AG09309 (cell line): ENCODE measurements at regions not wholly inside any gene's neighbourhood (a gene's known extent, or its start where the extent isn't known, plus 50 kb on each side); places are given as distances from the start of the nearest gene placed in this dataset.

Source experiments
- DNase-seq: peaks from one replicate; pipeline ENCODE4 v3.0.0-alpha.2; 2010; ENCODE audit warnings: low read depth
- H3K4me3 ChIP-seq: 2 replicates; pipeline ENCODE4 v1.5.1; 2011; ENCODE audit warnings: mild to moderate bottlenecking, low read depth, low read length, moderate library complexity; ENCODE audit not compliant: control insufficient read depth
- CTCF ChIP-seq: IDR thresholded peaks from 2 replicates; pipeline ENCODE4 v1.5.1; 2011; ENCODE audit warnings: mild to moderate bottlenecking, low read depth, low read length, inconsistent platforms; ENCODE audit not compliant: insufficient read depth, control insufficient read depth; ENCODE audit errors: missing control alignments

- no peak overlapping the region for H3K4me3 ChIP-seq
- TF ChIP-seq CTCF: no peak
- DNase-seq: no peak
These were observed 1634.3 kb downstream of the MAT2B start for GRCh38 chr5:165139721-165140120.

GRCh38 chr5:165143741-165144140 is 1638.3 kb downstream of the MAT2B start:
- no peak overlapping the region for H3K4me3 ChIP-seq
- DNase-seq: no peak
- TF ChIP-seq CTCF: no peak

GRCh38 chr5:165149431-165149830 is 1644.0 kb downstream of the MAT2B start:
- H3K4me3 ChIP-seq: no peak overlapping the region
- TF ChIP-seq CTCF: no peak
- no peak for DNase-seq

GRCh38 chr5:165152058-165152457 is 1646.6 kb downstream of the MAT2B start:
- TF ChIP-seq CTCF: no peak
- DNase-seq: no peak
- no peak overlapping the region for H3K4me3 ChIP-seq

- no peak for TF ChIP-seq CTCF
- DNase-seq: no peak
- no peak overlapping the region for H3K4me3 ChIP-seq
These were observed 1651.8 kb downstream of the MAT2B start for GRCh38 chr5:165157219-165157618.

- DNase-seq: no peak
- no peak overlapping the region for H3K4me3 ChIP-seq
- no peak for TF ChIP-seq CTCF
These were observed 1655.8 kb downstream of the MAT2B start for GRCh38 chr5:165161204-165161603.

- no peak for TF ChIP-seq CTCF
- no peak overlapping the region for H3K4me3 ChIP-seq
- no peak for DNase-seq
These were observed 1658.4 kb downstream of the MAT2B start for GRCh38 chr5:165163861-165164260.
